Kasumi-1 (cell line): ENCODE measurements at regions not wholly inside any gene's neighbourhood (a gene's known extent, or its start where the extent isn't known, plus 50 kb on each side); places are given as distances from the start of the nearest gene placed in this dataset.
A peak's percentile ranks its signal among the peaks of the same experiment; 100 is the strongest.

Experiments used
- DNase-seq, 2 experiments: peaks; one replicate each; lab custom pipeline; 2025; lab: John Stamatoyannopoulos, UW

- DNase-seq: no peak
Observed at GRCh38 chr4:23401572-23401971, 488.3 kb downstream of the PPARGC1A start.

GRCh38 chr4:23392860-23393458 is 496.9 kb downstream of the PPARGC1A start:
- DNase-seq: no peak

- DNase-seq: no peak
Observed at GRCh38 chr4:23390246-23390645, 499.6 kb downstream of the PPARGC1A start.

- no peak for DNase-seq
Observed at GRCh38 chr4:23388699-23389395, 501.0 kb downstream of the PPARGC1A start.

GRCh38 chr4:23388255-23388654 is 501.6 kb downstream of the PPARGC1A start:
- DNase-seq: no peak

GRCh38 chr4:23384741-23385140 is 505.1 kb downstream of the PPARGC1A start:
- DNase-seq: no peak

- no peak for DNase-seq
Observed at GRCh38 chr4:23382879-23383278, 507.0 kb downstream of the PPARGC1A start.

GRCh38 chr4:23374259-23374658 is 515.6 kb downstream of the PPARGC1A start:
- DNase-seq: no peak

- DNase-seq: no peak
Observed at GRCh38 chr4:23373261-23373660, 516.6 kb downstream of the PPARGC1A start.

- no peak for DNase-seq
Observed at GRCh38 chr4:23371533-23371932, 518.3 kb downstream of the PPARGC1A start.

- no peak for DNase-seq
Observed at GRCh38 chr4:23369331-23369730, 520.5 kb downstream of the PPARGC1A start.

- DNase-seq: no peak
Observed at GRCh38 chr4:23368081-23368697, 521.7 kb downstream of the PPARGC1A start.

GRCh38 chr4:23366557-23366906 is 523.3 kb downstream of the PPARGC1A start:
- no peak for DNase-seq

GRCh38 chr4:23365871-23366556 is 523.8 kb downstream of the PPARGC1A start:
- no peak for DNase-seq

- no peak for DNase-seq
Observed at GRCh38 chr4:23365086-23365485, 524.8 kb downstream of the PPARGC1A start.

- DNase-seq: no peak
Observed at GRCh38 chr4:23364167-23364566, 525.7 kb downstream of the PPARGC1A start.

GRCh38 chr4:23361453-23361852 is 528.4 kb downstream of the PPARGC1A start:
- no peak for DNase-seq

GRCh38 chr4:23360718-23361117 is 529.1 kb downstream of the PPARGC1A start:
- no peak for DNase-seq

- DNase-seq: no peak
Observed at GRCh38 chr4:23355258-23355657, 534.6 kb downstream of the PPARGC1A start.

GRCh38 chr4:23353200-23353599 is 536.6 kb downstream of the PPARGC1A start:
- no peak for DNase-seq

GRCh38 chr4:23348789-23349498 is 540.9 kb downstream of the PPARGC1A start:
- DNase-seq: no peak

- DNase-seq: peak; percentile 19 to 45
Observed at GRCh38 chr4:23337292-23337691, 552.6 kb downstream of the PPARGC1A start.
